ENCODE measurements at regions not wholly inside any gene's neighbourhood (a gene's known extent, or its start where the extent isn't known, plus 50 kb on each side); places are given as distances from the start of the nearest gene placed in this dataset.

- TF ChIP-seq CTCF (IDR thresholded peaks at IDR 0.05; ENCODE audit: poor library complexity) (no peak), EZH2 (IDR thresholded peaks at IDR 0.05; ENCODE audit: borderline replicate concordance) (no peak), EZH2phosphoT487 (IDR thresholded peaks at IDR 0.05; ENCODE audit: low read depth, severe bottlenecking, unreplicated experiment) (no peak)
- no peaks in the 10 kb centered on the region for H4K20me1 ChIP-seq (ENCODE audit: insufficient read depth, poor library complexity, severe bottlenecking)
- no peaks in the 10 kb centered on the region for H3K36me3 ChIP-seq (replicated peaks; ENCODE audit: insufficient read depth, low read depth)
- DNase-seq (ENCODE audit: low spot score): no peak
- no peak overlapping the region for H3K4me2 ChIP-seq
- H2AFZ ChIP-seq: no peak overlapping the region
- H3K27me3 ChIP-seq: no peaks in the 10 kb centered on the region
- no peak overlapping the region for H3K27ac ChIP-seq
- no peaks in the 10 kb centered on the region for H3K4me1 ChIP-seq (ENCODE audit: insufficient read depth)
- no peaks in the 10 kb centered on the region for H3K9me2 ChIP-seq (replicated peaks; ENCODE audit: insufficient read depth)
- no peak overlapping the region for H3K4me3 ChIP-seq
- H3K9me3 ChIP-seq (ENCODE audit: low read depth): no peaks in the 10 kb centered on the region
- H3K79me2 ChIP-seq: no peaks in the 10 kb centered on the region
- WGBS (ENCODE audit: low lambda C conversion rate, missing lambda C conversion rate): 79% methylated on average over 1 of the region's 1 CpG
Observed at GRCh38 chr6:96381246-96381645, 140.4 kb upstream of the UFL1 start.

- no peak overlapping the region for H3K27ac ChIP-seq
- no peaks in the 10 kb centered on the region for H3K4me1 ChIP-seq (ENCODE audit: insufficient read depth)
- DNase-seq (ENCODE audit: low spot score): peak; percentile 56
- H3K4me2 ChIP-seq: peak overlapping the region; percentile 21
- no peak overlapping the region for H2AFZ ChIP-seq
- no peaks in the 10 kb centered on the region for H3K9me2 ChIP-seq (replicated peaks; ENCODE audit: insufficient read depth)
- no peak for TF ChIP-seq EZH2phosphoT487 (IDR thresholded peaks at IDR 0.05; ENCODE audit: low read depth, severe bottlenecking, unreplicated experiment)
- TF ChIP-seq CTCF (IDR thresholded peaks at IDR 0.05; ENCODE audit: poor library complexity): no peak
- no peak for TF ChIP-seq EZH2 (IDR thresholded peaks at IDR 0.05; ENCODE audit: borderline replicate concordance)
- no peaks in the 10 kb centered on the region for H3K36me3 ChIP-seq (replicated peaks; ENCODE audit: insufficient read depth, low read depth)
- no peaks in the 10 kb centered on the region for H3K79me2 ChIP-seq
- no peak overlapping the region for H3K4me3 ChIP-seq
- no peaks in the 10 kb centered on the region for H3K9me3 ChIP-seq (ENCODE audit: low read depth)
- 9% methylated on average over 9 of the region's 9 CpGs for WGBS (ENCODE audit: low lambda C conversion rate, missing lambda C conversion rate)
- H3K27me3 ChIP-seq: no peaks in the 10 kb centered on the region
- H4K20me1 ChIP-seq (ENCODE audit: insufficient read depth, poor library complexity, severe bottlenecking): no peaks in the 10 kb centered on the region
Observed at GRCh38 chr6:96391776-96392360, 129.7 kb upstream of the UFL1 start.

DNA sequence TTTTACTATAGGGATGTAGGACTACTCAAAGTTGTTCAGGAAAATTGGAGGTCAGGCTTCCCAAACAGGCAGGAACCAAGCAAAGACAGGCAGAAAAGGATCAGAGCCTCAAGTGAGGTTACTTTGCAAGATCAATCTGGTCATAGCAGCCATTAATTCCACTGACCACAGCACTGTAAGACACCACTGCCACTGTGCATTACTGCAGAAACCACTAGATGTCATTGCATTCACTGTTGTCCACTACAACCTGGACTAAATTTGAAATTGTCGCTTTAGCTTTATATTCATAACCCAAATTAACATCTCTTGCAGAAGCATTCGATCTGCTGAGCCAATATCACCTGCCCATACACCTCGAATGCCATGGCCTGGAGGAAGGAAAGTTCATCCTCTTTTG is 126.9 kb upstream of the UFL1 start:
- Histone ChIP-seq H3K4me2 (no peak overlapping the region), H3K27me3 (no peaks in the 10 kb centered on the region), H3K9me2 (replicated peaks; ENCODE audit: insufficient read depth) (no peaks in the 10 kb centered on the region), H3K4me3 (no peak overlapping the region), H3K9me3 (ENCODE audit: low read depth) (no peaks in the 10 kb centered on the region), H3K27ac (no peak overlapping the region), H3K36me3 (replicated peaks; ENCODE audit: insufficient read depth, low read depth) (no peaks in the 10 kb centered on the region), H2AFZ (no peak overlapping the region), H3K4me1 (ENCODE audit: insufficient read depth) (no peaks in the 10 kb centered on the region), H3K79me2 (no peaks in the 10 kb centered on the region), H4K20me1 (ENCODE audit: insufficient read depth, poor library complexity, severe bottlenecking) (no peaks in the 10 kb centered on the region)
- peak; percentile 44 for TF ChIP-seq CTCF (IDR thresholded peaks at IDR 0.05; ENCODE audit: poor library complexity)
- no peak for TF ChIP-seq EZH2 (IDR thresholded peaks at IDR 0.05; ENCODE audit: borderline replicate concordance)
- TF ChIP-seq EZH2phosphoT487 (IDR thresholded peaks at IDR 0.05; ENCODE audit: low read depth, severe bottlenecking, unreplicated experiment): no peak
- WGBS (ENCODE audit: low lambda C conversion rate, missing lambda C conversion rate): 73% methylated on average over 3 of the region's 3 CpGs
- peak; percentile 19 for DNase-seq (ENCODE audit: low spot score)
